Keratinocyte (primary cell): ENCODE measurements at regions not wholly inside any gene's neighbourhood (a gene's known extent, or its start where the extent isn't known, plus 50 kb on each side); places are given as distances from the start of the nearest gene placed in this dataset.

Source experiments
- DNase-seq: peaks from one replicate; pipeline ENCODE4 v3.0.0-alpha.2; 2011; ENCODE audit warnings: low read depth, missing footprints, low spot score
- FAIRE-seq: peaks from 2 replicates; lab custom pipeline; 2011; peaks lifted over from hg19 to GRCh38; lab: Jason Lieb, UNC
- H2AFZ ChIP-seq: 2 replicates; pipeline ENCODE4 v1.6.0; 2012; ENCODE audit warnings: low read length, control low read depth, inconsistent platforms; ENCODE audit not compliant: control insufficient read depth
- H3K27ac ChIP-seq: 2 replicates; pipeline ENCODE4 v1.5.1; 2011; ENCODE audit warnings: low read length; ENCODE audit not compliant: control insufficient read depth, insufficient read depth
- H3K27me3 ChIP-seq: 3 replicates; pipeline ENCODE4 v1.6.0; 2011; ENCODE audit warnings: low read length; ENCODE audit not compliant: control insufficient read depth, insufficient read depth; ENCODE audit errors: extremely low read depth
- H3K36me3 ChIP-seq, 2 experiments: 2 replicates in 1 of 2; 3 replicates in 1 of 2; pipeline ENCODE4 v1.5.1; 2011; ENCODE audit warnings: low read length in 2 of 2, mild to moderate bottlenecking in 1 of 2; ENCODE audit not compliant: control insufficient read depth in 2 of 2, insufficient read depth in 2 of 2; ENCODE audit errors: extremely low read depth in 1 of 2
- H3K4me1 ChIP-seq: 3 replicates; pipeline ENCODE4 v1.5.1; 2011; ENCODE audit warnings: low read length; ENCODE audit not compliant: control insufficient read depth, insufficient read depth; ENCODE audit errors: extremely low read depth
- H3K4me2 ChIP-seq: 3 replicates; pipeline ENCODE4 v1.6.0; 2011; ENCODE audit warnings: low read depth, low read length; ENCODE audit not compliant: control insufficient read depth, insufficient read depth; ENCODE audit errors: extremely low read depth
- H3K4me3 ChIP-seq, 3 experiments: fragments of 200-600 bp in 1 of 3; sonication (generic) in 1 of 3; 2 replicates in 2 of 3; 3 replicates in 1 of 3; pipeline ENCODE4 v1.5.1; 2011 to 2016; ENCODE audit warnings: low read length in 3 of 3, mild to moderate bottlenecking in 3 of 3, control low read depth in 2 of 3, inconsistent platforms in 1 of 3, low read depth in 1 of 3, mixed read lengths in 1 of 3, mixed run types in 1 of 3, moderate library complexity in 1 of 3; ENCODE audit not compliant: control insufficient read depth in 2 of 3, insufficient read depth in 2 of 3; ENCODE audit errors: extremely low read depth in 1 of 3
- H3K79me2 ChIP-seq: 2 replicates; pipeline ENCODE4 v1.6.0; 2012; ENCODE audit warnings: low read length; ENCODE audit not compliant: control insufficient read depth, insufficient read depth
- H3K9ac ChIP-seq: 3 replicates; pipeline ENCODE4 v1.6.0; 2011; ENCODE audit warnings: low read length; ENCODE audit not compliant: control insufficient read depth, insufficient read depth; ENCODE audit errors: extremely low read depth
- H3K9me1 ChIP-seq: 3 replicates; pipeline ENCODE4 v1.6.0; 2011; ENCODE audit warnings: low read length; ENCODE audit not compliant: control insufficient read depth, insufficient read depth; ENCODE audit errors: extremely low read depth
- H3K9me3 ChIP-seq: 2 replicates; pipeline ENCODE4 v1.5.1; 2012; ENCODE audit warnings: low read depth, low read length; ENCODE audit not compliant: control insufficient read depth
- H4K20me1 ChIP-seq: 3 replicates; pipeline ENCODE4 v1.6.0; 2011; ENCODE audit warnings: low read length; ENCODE audit not compliant: control insufficient read depth, insufficient read depth; ENCODE audit errors: extremely low read depth
- CTCF ChIP-seq, 3 experiments: IDR thresholded peaks in 1 of 3; conservative IDR thresholded peaks in 1 of 3; optimal IDR thresholded peaks in 1 of 3; 2 replicates in 2 of 3; 3 replicates in 1 of 3; pipeline versions ENCODE3 to v1.5.1; 2011; ENCODE audit warnings: low read length in 3 of 3, mild to moderate bottlenecking in 3 of 3, moderate library complexity in 2 of 3, control low read depth in 1 of 3, inconsistent platforms in 1 of 3; ENCODE audit not compliant: insufficient read depth in 2 of 3; ENCODE audit errors: extremely low read depth in 1 of 3
- EZH2 ChIP-seq: IDR thresholded peaks from one replicate; pipeline ENCODE4 v1.6.1; 2012; ENCODE audit warnings: inconsistent platforms, mild to moderate bottlenecking, low read length, moderate library complexity
- dilution Hi-C: fragments of 300-500 bp; cut with MboI; formaldehyde crosslinking; loops from one replicate; pipeline ENCODE4 v1.7.0; 2020; ENCODE audit warnings: low sequenced_read_pairs; ENCODE audit not compliant: extremely low pct_ligation_motif_present

- H3K79me2 ChIP-seq = no peaks in the 10 kb centered on the region
- no peaks in the 10 kb centered on the region for H4K20me1 ChIP-seq
- no peak overlapping the region for H3K4me3 ChIP-seq
- no peak for DNase-seq
- H3K27me3 ChIP-seq = no peaks in the 10 kb centered on the region
- no peak overlapping the region for H3K4me2 ChIP-seq
- TF ChIP-seq EZH2 (no peak), CTCF (optimal IDR thresholded peaks at IDR 0.05 in 1 of 3, IDR thresholded peaks at IDR 0.05 in 1 of 3, conservative IDR thresholded peaks at IDR 0.05 in 1 of 3; ENCODE audit: extremely low read depth in 1 of 3, insufficient read depth in 2 of 3, low read length in 3 of 3) (no peak)
- H2AFZ ChIP-seq = no peak overlapping the region
- dilution Hi-C loops = no loop called here
- no peak for FAIRE-seq
- no peaks in the 10 kb centered on the region for H3K9me1 ChIP-seq
- H3K9me3 ChIP-seq = peaks cover 12% of the 10 kb centered on the region
- no peaks in the 10 kb centered on the region for H3K36me3 ChIP-seq
- H3K4me1 ChIP-seq = no peaks in the 10 kb centered on the region
- no peak overlapping the region for H3K9ac ChIP-seq
- no peak overlapping the region for H3K27ac ChIP-seq
Observed at GRCh38 chr11:70540196-70540595, 141.9 kb downstream of the CTTN start.

GRCh38 chr11:70541176-70541575, 142.8 kb downstream of the CTTN start:
- no peak overlapping the region for H3K4me2 ChIP-seq
- H3K9me3 ChIP-seq = peaks cover 6% of the 10 kb centered on the region
- no peaks in the 10 kb centered on the region for H3K4me1 ChIP-seq
- dilution Hi-C loops = no loop called here
- H3K4me3 ChIP-seq = no peak overlapping the region
- TF ChIP-seq CTCF (optimal IDR thresholded peaks at IDR 0.05 in 1 of 3, IDR thresholded peaks at IDR 0.05 in 1 of 3, conservative IDR thresholded peaks at IDR 0.05 in 1 of 3; ENCODE audit: extremely low read depth in 1 of 3, insufficient read depth in 2 of 3, low read length in 3 of 3) = no peak
- TF ChIP-seq EZH2 = no peak
- H3K27ac ChIP-seq = no peak overlapping the region
- no peak for FAIRE-seq
- no peaks in the 10 kb centered on the region for H3K36me3 ChIP-seq
- no peak overlapping the region for H3K9ac ChIP-seq
- no peaks in the 10 kb centered on the region for H3K9me1 ChIP-seq
- DNase-seq = no peak
- H3K79me2 ChIP-seq = no peaks in the 10 kb centered on the region
- no peak overlapping the region for H2AFZ ChIP-seq
- H3K27me3 ChIP-seq = no peaks in the 10 kb centered on the region
- no peaks in the 10 kb centered on the region for H4K20me1 ChIP-seq
